Left ventricle myocardium inferior (tissue), 1 donor: ENCODE measurements at regions not wholly inside any gene's neighbourhood (a gene's known extent, or its start where the extent isn't known, plus 50 kb on each side); places are given as distances from the start of the nearest gene placed in this dataset.

ENCODE experiments used
- DNase-seq: peaks from one replicate; pipeline ENCODE4 v3.0.0-alpha.2; 2020
- H3K27ac ChIP-seq: fragments of 200-600 bp; replicated peaks from 2 replicates; pipeline ENCODE4 v1.8.0; 2021
- H3K27me3 ChIP-seq: fragments of 200-600 bp; 2 replicates; pipeline ENCODE4 v1.8.0; 2021; ENCODE audit warnings: low read depth
- H3K36me3 ChIP-seq: fragments of 200-600 bp; 2 replicates; pipeline ENCODE4 v1.8.0; 2021
- H3K4me1 ChIP-seq: fragments of 200-600 bp; 2 replicates; pipeline ENCODE4 v1.8.0; 2021
- H3K4me3 ChIP-seq: fragments of 200-600 bp; 2 replicates; pipeline ENCODE4 v1.8.0; 2021; ENCODE audit warnings: mild to moderate bottlenecking, moderate library complexity
- H3K9me3 ChIP-seq: fragments of 200-600 bp; replicated peaks from 2 replicates; pipeline ENCODE4 v1.8.0; 2021
- intact Hi-C: fragments of 100-400 bp; cut with micrococcal nuclease; formaldehyde crosslinking; loops from one replicate; pipeline ENCODE4 v1.11.0; 2022
- TF ChIP-seq, protein P1 (sequence below): fragments of 200-600 bp; IDR thresholded peaks from 2 replicates; pipeline ENCODE4 v1.8.0; 2021; ENCODE audit warnings: antibody characterized with exemption, mild to moderate bottlenecking, borderline replicate concordance
- donor health status: DM: no; HTN: yes; CAD: no; lungs with severe emphysema.

DNA sequence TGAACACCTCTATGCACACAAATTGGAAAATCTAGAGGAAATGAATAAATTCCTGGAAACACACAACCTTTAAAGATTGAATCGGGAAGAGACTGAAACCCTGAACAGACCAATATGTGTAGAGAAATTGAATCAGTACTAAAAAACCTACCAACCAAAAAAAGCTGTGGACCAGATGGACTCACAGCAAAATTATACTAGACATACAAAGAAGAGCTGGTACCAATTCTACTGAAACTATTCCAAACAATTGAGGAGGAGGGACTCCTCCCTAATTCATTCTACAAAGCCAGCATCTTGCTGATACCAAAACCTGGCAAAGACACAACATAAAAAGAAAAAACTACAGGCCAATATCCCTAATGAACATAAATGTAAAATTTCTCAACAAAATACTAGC is 54.4 kb upstream of the SEZ6L start:
- TF ChIP-seq, protein P1, sequence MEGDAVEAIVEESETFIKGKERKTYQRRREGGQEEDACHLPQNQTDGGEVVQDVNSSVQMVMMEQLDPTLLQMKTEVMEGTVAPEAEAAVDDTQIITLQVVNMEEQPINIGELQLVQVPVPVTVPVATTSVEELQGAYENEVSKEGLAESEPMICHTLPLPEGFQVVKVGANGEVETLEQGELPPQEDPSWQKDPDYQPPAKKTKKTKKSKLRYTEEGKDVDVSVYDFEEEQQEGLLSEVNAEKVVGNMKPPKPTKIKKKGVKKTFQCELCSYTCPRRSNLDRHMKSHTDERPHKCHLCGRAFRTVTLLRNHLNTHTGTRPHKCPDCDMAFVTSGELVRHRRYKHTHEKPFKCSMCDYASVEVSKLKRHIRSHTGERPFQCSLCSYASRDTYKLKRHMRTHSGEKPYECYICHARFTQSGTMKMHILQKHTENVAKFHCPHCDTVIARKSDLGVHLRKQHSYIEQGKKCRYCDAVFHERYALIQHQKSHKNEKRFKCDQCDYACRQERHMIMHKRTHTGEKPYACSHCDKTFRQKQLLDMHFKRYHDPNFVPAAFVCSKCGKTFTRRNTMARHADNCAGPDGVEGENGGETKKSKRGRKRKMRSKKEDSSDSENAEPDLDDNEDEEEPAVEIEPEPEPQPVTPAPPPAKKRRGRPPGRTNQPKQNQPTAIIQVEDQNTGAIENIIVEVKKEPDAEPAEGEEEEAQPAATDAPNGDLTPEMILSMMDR = no peak
- H3K4me3 ChIP-seq = no peak overlapping the region
- H3K36me3 ChIP-seq = no peaks in the 10 kb centered on the region
- no peak overlapping the region for H3K27ac ChIP-seq
- H3K27me3 ChIP-seq = peaks cover 87% of the 10 kb centered on the region
- H3K4me1 ChIP-seq = no peaks in the 10 kb centered on the region
- no peak for DNase-seq
- intact Hi-C loops = no loop called here
- peaks cover 9% of the 10 kb centered on the region for H3K9me3 ChIP-seq

DNA sequence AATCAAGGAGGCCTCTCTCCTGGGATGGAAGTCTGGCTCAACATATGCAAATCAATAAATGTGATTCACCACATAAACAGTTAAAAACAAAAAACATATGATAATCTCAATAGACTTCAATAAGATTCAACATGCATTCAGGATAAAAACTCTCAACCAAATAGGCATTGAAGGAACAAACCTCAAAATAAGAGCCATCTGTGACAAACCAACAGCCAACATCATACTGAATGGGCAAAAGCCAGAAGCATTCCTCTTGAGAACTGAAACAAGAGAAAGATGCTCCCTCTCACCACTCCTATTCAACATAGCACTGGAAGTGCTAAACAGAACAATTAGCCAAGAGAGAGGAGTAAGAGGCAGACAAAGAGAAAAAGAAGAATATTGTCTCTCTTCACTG is 54.0 kb upstream of the SEZ6L start:
- H3K4me1 ChIP-seq = no peaks in the 10 kb centered on the region
- DNase-seq = no peak
- H3K36me3 ChIP-seq = no peaks in the 10 kb centered on the region
- H3K27me3 ChIP-seq = peaks cover 87% of the 10 kb centered on the region
- no peak overlapping the region for H3K27ac ChIP-seq
- no peak overlapping the region for H3K4me3 ChIP-seq
- intact Hi-C loops = no loop called here
- H3K9me3 ChIP-seq = peaks cover 9% of the 10 kb centered on the region
- TF ChIP-seq, protein P1 = no peak
